GM18498 (cell line): ENCODE measurements at regions not wholly inside any gene's neighbourhood (a gene's known extent, or its start where the extent isn't known, plus 50 kb on each side); places are given as distances from the start of the nearest gene placed in this dataset.
"Not testable (repeated sequence)": the region's sequence is repeated elsewhere in the genome, so short reads cannot be mapped to it uniquely, and the experiment has no call there.

Source experiments
- ATAC-seq: cut with Tn5 transposase; IDR thresholded peaks from one replicate; pipeline ENCODE4 v1.9.1; 2021; ENCODE audit warnings: mild to moderate bottlenecking, moderate library complexity; ENCODE audit not compliant: unreplicated experiment

GRCh38 chr4:114087596-114088230 lies 108.3 kb upstream of the ARSJ start:
- ATAC-seq: no peak

GRCh38 chr4:114088481-114088880 lies 109.0 kb upstream of the ARSJ start:
- no peak for ATAC-seq

- no peak for ATAC-seq
Measured at GRCh38 chr4:114091546-114091945, 112.1 kb upstream of the ARSJ start.

- ATAC-seq: no peak
Measured at GRCh38 chr4:114093221-114093715, 113.8 kb upstream of the ARSJ start.

- ATAC-seq: no peak
Measured at GRCh38 chr4:114100288-114101031, 121.0 kb upstream of the ARSJ start.

- ATAC-seq: no peak
Measured at GRCh38 chr4:114103908-114104307, 124.5 kb upstream of the ARSJ start.

- ATAC-seq: no peak
Measured at GRCh38 chr4:114108869-114109268, 129.4 kb upstream of the ARSJ start.

- no peak for ATAC-seq
Measured at GRCh38 chr4:114109776-114110175, 130.3 kb upstream of the ARSJ start.

GRCh38 chr4:114115526-114115925 lies 136.1 kb upstream of the ARSJ start:
- ATAC-seq: no peak

- no peak for ATAC-seq
Measured at GRCh38 chr4:114116861-114117260, 137.4 kb upstream of the ARSJ start.

- no peak for ATAC-seq
Measured at GRCh38 chr4:114121221-114121620, 141.8 kb upstream of the ARSJ start.

GRCh38 chr4:114132199-114132598 lies 152.8 kb upstream of the ARSJ start:
- no peak for ATAC-seq

- peak; percentile 75 for ATAC-seq
Measured at GRCh38 chr4:114132830-114133229, 153.4 kb upstream of the ARSJ start.

GRCh38 chr4:114136069-114136468 lies 156.6 kb upstream of the ARSJ start:
- ATAC-seq: no peak

- no peak for ATAC-seq
Measured at GRCh38 chr4:114137984-114138383, 158.5 kb upstream of the ARSJ start.

- ATAC-seq: peak; percentile 47
Measured at GRCh38 chr4:114146947-114147618, 167.6 kb upstream of the ARSJ start.

GRCh38 chr4:114147619-114148208 lies 168.3 kb upstream of the ARSJ start:
- ATAC-seq: peak; percentile 12

GRCh38 chr4:114148372-114149070 lies 169.1 kb upstream of the ARSJ start:
- not testable (repeated sequence) for ATAC-seq

GRCh38 chr4:114156371-114156770 lies 176.9 kb upstream of the ARSJ start:
- no peak for ATAC-seq

- ATAC-seq: no peak
Measured at GRCh38 chr4:114161809-114162208, 182.4 kb upstream of the ARSJ start.

GRCh38 chr4:114163051-114163450 lies 183.6 kb upstream of the ARSJ start:
- no peak for ATAC-seq
